ENCODE measurements at regions not wholly inside any gene's neighbourhood (a gene's known extent, or its start where the extent isn't known, plus 50 kb on each side); places are given as distances from the start of the nearest gene placed in this dataset.

- Histone ChIP-seq H3K4me3 (no peak overlapping the region), H3K4me1 (ENCODE audit: control insufficient read depth, insufficient read depth, low read length) (no peaks in the 10 kb centered on the region), H3K9ac (ENCODE audit: control insufficient read depth, insufficient read depth, low read length) (no peak overlapping the region), H2AFZ (ENCODE audit: control insufficient read depth, low read depth, low read length) (no peak overlapping the region), H3K79me2 (ENCODE audit: control insufficient read depth, insufficient read depth, low read length) (no peaks in the 10 kb centered on the region), H3K36me3 (ENCODE audit: control insufficient read depth in 2 of 2, insufficient read depth in 2 of 2, low read length in 1 of 2) (no peaks in the 10 kb centered on the region), H3K27me3 (replicated peaks in 1 of 2; ENCODE audit: control insufficient read depth in 2 of 2, insufficient read depth in 2 of 2, low read length in 1 of 2) (no peaks in the 10 kb centered on the region; a peak in 1 of 4 replicates), H3K9me3 (replicated peaks; ENCODE audit: control insufficient read depth, insufficient read depth, low read length) (no peaks in the 10 kb centered on the region), H4K20me1 (ENCODE audit: control insufficient read depth, insufficient read depth) (no peaks in the 10 kb centered on the region), H3K27ac (ENCODE audit: control insufficient read depth, insufficient read depth) (no peak overlapping the region), H3K4me2 (ENCODE audit: control insufficient read depth, insufficient read depth) (no peak overlapping the region)
- ATAC-seq (no peak), FAIRE-seq (no peak), DNase-seq (ENCODE audit: low read depth, low spot score) (no peak)
- ChIA-PET POLR2A (interaction anchor here (1.0 kb wide), 1 partner anchor 48 kb away, joined by 3 read pairs; no protein-coding TSS in a partner anchor), RAD21 (ENCODE audit: unreplicated experiment) (no interaction called here), CTCF (interaction anchor here (1.5 kb wide), 1 partner anchor 590 kb away, joined by 4 read pairs; no protein-coding TSS in a partner anchor), SMC1A (ENCODE audit: uncharacterized antibody, unreplicated experiment) (interaction anchor here (1.1 kb wide), 1 partner anchor 12 kb away, joined by 4 read pairs; no protein-coding TSS in a partner anchor)
- in situ Hi-C loops (cut with MboI) (no loop called here), intact Hi-C loops (cut with micrococcal nuclease; ENCODE audit: unreplicated experiment) (no loop called here)
- no TSS peak for BruUV-seq (replicated peaks)
- WGBS (ENCODE audit: insufficient coverage, insufficient replicate concordance, low lambda C conversion rate, missing lambda C conversion rate) = 42% methylated on average over 2 of the region's 2 CpGs
- TF ChIP-seq ZNF687 (IDR thresholded peaks at IDR 0.05) (no peak), CEBPZ (IDR thresholded peaks at IDR 0.05; ENCODE audit: low read depth, low read length) (no peak), CHD2 (IDR thresholded peaks at IDR 0.05; ENCODE audit: borderline replicate concordance, low read depth, low read length) (no peak), PBX3 (IDR thresholded peaks at IDR 0.05; ENCODE audit: insufficient replicate concordance, low read depth, low read length) (no peak), SREBF1 (IDR thresholded peaks at IDR 0.05; ENCODE audit: low read length) (no peak), HDGF (IDR thresholded peaks at IDR 0.05) (no peak), CEBPB (IDR thresholded peaks at IDR 0.05; ENCODE audit: borderline replicate concordance in 1 of 2, low read depth in 2 of 2, low read length in 2 of 2) (no peak), SKIL (IDR thresholded peaks at IDR 0.05; ENCODE audit: low read depth, poor library complexity, severe bottlenecking) (no peak), FOXK2 (IDR thresholded peaks at IDR 0.05) (no peak), MLLT1 (IDR thresholded peaks at IDR 0.05) (no peak), BRCA1 (IDR thresholded peaks at IDR 0.05; ENCODE audit: low read depth, low read length) (no peak), SMAD5 (IDR thresholded peaks at IDR 0.05; ENCODE audit: low read depth) (no peak)
Measured at GRCh38 chr1:87915771-87916170, 587.1 kb downstream of the LMO4 start.

All from GM12878 (cell line).